Memory B cell (primary cell): ENCODE measurements at regions not wholly inside any gene's neighbourhood (a gene's known extent, or its start where the extent isn't known, plus 50 kb on each side); places are given as distances from the start of the nearest gene placed in this dataset.

Experiments
- ATAC-seq: fragments of 150-1000 bp; cut with Tn5 transposase; 2 replicates; pipeline ENCODE4 v1.10.0; 2021; ENCODE audit warnings: low read depth, mild to moderate bottlenecking, moderate library complexity
- DNase-seq, 2 donors: peaks; one replicate each; pipeline ENCODE4 v3.0.0; 2022; ENCODE audit warnings: low spot score in 2 of 2
- H3K27ac Mint-ChIP-seq: one replicate; pipeline ENCODE4 v1.8.0; 2022; ENCODE audit warnings: mild to moderate bottlenecking, moderate library complexity, mixed read lengths
- H3K27me3 Mint-ChIP-seq: one replicate; pipeline ENCODE4 v1.8.0; 2022; ENCODE audit warnings: mixed read lengths
- H3K36me3 Mint-ChIP-seq: one replicate; pipeline ENCODE4 v1.8.0; 2022; ENCODE audit warnings: mild to moderate bottlenecking, mixed read lengths
- H3K4me1 Mint-ChIP-seq: one replicate; pipeline ENCODE4 v1.8.0; 2022; ENCODE audit warnings: mixed read lengths
- H3K4me3 Mint-ChIP-seq: one replicate; pipeline ENCODE4 v1.8.0; 2022; ENCODE audit warnings: mild to moderate bottlenecking, moderate library complexity, mixed read lengths
- H3K9me3 Mint-ChIP-seq: one replicate; pipeline ENCODE4 v1.8.0; 2022; ENCODE audit warnings: mixed read lengths

DNA sequence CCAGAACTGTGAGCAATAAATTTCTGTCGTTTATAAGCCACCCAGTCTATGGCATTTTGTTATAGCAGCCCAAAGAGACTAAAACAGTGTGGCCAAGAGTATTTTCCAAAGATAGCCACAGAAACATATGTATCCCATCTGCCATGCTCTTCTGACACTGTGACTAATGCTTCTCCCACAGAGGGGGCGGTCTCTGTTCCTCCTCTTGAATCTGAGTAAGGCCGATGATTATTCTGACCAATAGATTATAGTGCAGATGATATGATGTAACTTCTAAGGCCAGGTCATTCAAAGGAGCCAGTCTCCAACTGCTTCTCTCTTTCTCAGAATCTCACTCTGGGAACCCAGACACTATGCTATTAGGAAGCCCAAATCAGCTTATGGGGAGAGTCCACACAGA, 570.7 kb downstream of the BCOR start:
- Mint-ChIP-seq H3K27me3 (peaks cover 10% of the 10 kb centered on the region), H3K4me1 (no peaks in the 10 kb centered on the region), H3K36me3 (no peaks in the 10 kb centered on the region), H3K27ac (no peak overlapping the region), H3K9me3 (no peaks in the 10 kb centered on the region), H3K4me3 (no peak overlapping the region)
- DNase-seq (no peak), ATAC-seq (no peak)

GRCh38 chrX:39528161-39528916, 569.4 kb downstream of the BCOR start:
- Mint-ChIP-seq H3K4me1 (no peaks in the 10 kb centered on the region), H3K27ac (no peak overlapping the region), H3K9me3 (no peaks in the 10 kb centered on the region), H3K27me3 (peaks cover 10% of the 10 kb centered on the region), H3K36me3 (no peaks in the 10 kb centered on the region), H3K4me3 (no peak overlapping the region)
- DNase-seq (no peak), ATAC-seq (no peak)

DNA sequence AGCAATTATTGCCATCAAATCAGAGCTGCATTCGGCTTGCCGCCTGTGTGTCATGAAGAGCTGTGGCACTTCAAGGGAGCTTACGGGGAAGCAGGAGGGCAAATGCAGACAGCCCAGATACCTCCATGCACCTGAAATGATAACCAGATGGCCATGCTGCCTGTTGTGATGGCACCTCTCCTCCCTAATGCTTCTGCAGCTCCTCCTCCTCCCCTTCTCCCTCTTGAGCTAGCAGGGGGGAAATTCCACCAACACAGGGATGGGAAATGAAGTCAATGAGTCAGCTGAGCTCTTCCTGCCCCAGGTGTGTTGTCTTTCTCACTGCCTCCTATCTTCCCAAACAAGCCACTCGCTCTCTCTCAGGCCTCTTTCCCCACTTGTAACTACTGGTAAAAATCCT, 565.0 kb downstream of the BCOR start:
- peaks cover 20% of the 10 kb centered on the region for H3K27me3 Mint-ChIP-seq
- ATAC-seq = no peak
- no peak for DNase-seq
- no peak overlapping the region for H3K27ac Mint-ChIP-seq
- peaks cover 2% of the 10 kb centered on the region for H3K9me3 Mint-ChIP-seq
- H3K4me3 Mint-ChIP-seq = no peak overlapping the region
- H3K4me1 Mint-ChIP-seq = no peaks in the 10 kb centered on the region
- no peaks in the 10 kb centered on the region for H3K36me3 Mint-ChIP-seq

DNA sequence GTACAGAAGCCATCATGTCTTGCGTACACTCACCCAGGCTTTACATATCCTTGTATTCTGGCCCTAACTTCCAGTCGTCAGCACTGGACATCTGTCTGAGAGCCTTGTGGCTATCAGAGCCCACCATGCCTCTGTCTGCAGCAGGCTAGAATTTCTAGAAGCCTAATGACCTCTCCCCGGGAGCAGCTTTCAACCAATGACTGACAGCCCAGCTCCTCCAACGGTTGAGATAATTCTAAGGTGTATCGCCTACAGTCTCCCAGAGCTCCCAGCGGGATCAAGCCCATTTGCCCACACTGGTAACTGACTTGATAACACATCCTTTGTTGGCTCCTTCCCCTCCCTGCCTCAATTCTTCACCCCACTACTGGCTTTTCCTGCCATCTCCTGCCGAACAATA, 562.8 kb downstream of the BCOR start:
- ATAC-seq (no peak), DNase-seq (no peak)
- Mint-ChIP-seq H3K4me1 (no peaks in the 10 kb centered on the region), H3K36me3 (no peaks in the 10 kb centered on the region), H3K4me3 (no peak overlapping the region), H3K27me3 (peaks cover 20% of the 10 kb centered on the region), H3K9me3 (peaks cover 2% of the 10 kb centered on the region), H3K27ac (no peak overlapping the region)

- ATAC-seq (no peak), DNase-seq (no peak)
- Mint-ChIP-seq H3K4me1 (no peaks in the 10 kb centered on the region), H3K27ac (no peak overlapping the region), H3K4me3 (no peak overlapping the region), H3K9me3 (peaks cover 2% of the 10 kb centered on the region), H3K36me3 (no peaks in the 10 kb centered on the region), H3K27me3 (peaks cover 20% of the 10 kb centered on the region)
These were observed 561.5 kb downstream of the BCOR start for GRCh38 chrX:39536211-39536610.

GRCh38 chrX:39541881-39542280, 555.9 kb downstream of the BCOR start:
- ATAC-seq (no peak), DNase-seq (no peak)
- no peak overlapping the region for H3K4me3 Mint-ChIP-seq
- H3K27ac Mint-ChIP-seq = no peak overlapping the region
- H3K27me3 Mint-ChIP-seq = peaks cover 14% of the 10 kb centered on the region
- no peaks in the 10 kb centered on the region for H3K4me1 Mint-ChIP-seq
- peaks cover 12% of the 10 kb centered on the region for H3K9me3 Mint-ChIP-seq
- peaks cover 4% of the 10 kb centered on the region for H3K36me3 Mint-ChIP-seq

- Mint-ChIP-seq H3K36me3 (peaks cover 4% of the 10 kb centered on the region), H3K4me3 (no peak overlapping the region), H3K4me1 (no peaks in the 10 kb centered on the region), H3K27me3 (peaks cover 11% of the 10 kb centered on the region), H3K27ac (no peak overlapping the region), H3K9me3 (peaks cover 12% of the 10 kb centered on the region)
- no peak for DNase-seq
- no peak for ATAC-seq
These were observed 555.4 kb downstream of the BCOR start for GRCh38 chrX:39542316-39542715.

DNA sequence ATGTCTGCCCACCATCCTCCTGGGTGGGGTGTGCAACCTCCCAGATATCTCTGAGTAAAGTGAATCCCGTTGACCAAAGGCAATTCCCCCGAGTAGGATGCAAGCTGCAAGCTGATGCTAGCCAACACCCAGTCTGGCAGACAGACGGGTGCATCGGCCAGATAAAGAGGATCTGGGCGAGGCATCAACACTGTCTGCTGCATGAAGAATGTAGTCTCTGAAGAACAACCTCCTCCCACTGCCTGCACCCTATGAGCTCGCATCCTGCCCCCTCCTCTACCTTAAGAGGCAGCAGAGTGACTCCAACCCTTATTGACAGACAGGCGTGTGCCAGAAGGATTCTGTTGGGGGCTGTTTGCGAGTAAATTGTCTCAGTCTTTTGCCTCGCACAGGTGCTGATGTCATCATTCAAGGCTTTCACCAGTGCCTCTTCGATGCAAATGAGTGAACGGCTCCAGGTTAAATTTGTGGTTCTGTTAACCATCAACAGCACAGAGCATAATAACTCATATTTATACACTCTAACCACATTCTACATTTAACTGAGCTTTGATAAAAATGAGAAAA, 546.9 kb downstream of the BCOR start:
- DNase-seq = no peak
- H3K27me3 Mint-ChIP-seq = peaks cover 4% of the 10 kb centered on the region
- ATAC-seq = no peak
- peaks cover 1% of the 10 kb centered on the region for H3K9me3 Mint-ChIP-seq
- no peak overlapping the region for H3K27ac Mint-ChIP-seq
- H3K4me1 Mint-ChIP-seq = no peaks in the 10 kb centered on the region
- H3K36me3 Mint-ChIP-seq = no peaks in the 10 kb centered on the region
- no peak overlapping the region for H3K4me3 Mint-ChIP-seq

DNA sequence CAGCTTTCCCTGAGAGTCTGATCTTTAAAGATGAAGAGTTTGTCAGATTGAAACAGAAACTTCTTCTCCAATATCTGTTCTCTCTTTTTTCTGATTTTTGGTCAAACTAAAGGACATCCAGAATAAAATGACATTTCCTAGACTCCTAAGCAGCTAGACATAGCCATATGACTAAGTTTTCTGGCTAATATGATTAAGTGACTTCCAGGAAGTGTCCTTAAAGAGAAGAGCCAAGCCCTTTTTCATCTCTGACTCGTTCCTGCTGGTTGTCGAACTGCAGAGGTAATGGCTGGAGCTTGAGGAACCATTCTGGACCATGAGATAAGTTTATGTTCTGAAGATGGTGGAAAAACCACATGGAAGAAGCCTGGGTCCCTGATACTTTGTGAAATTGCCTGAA, 546.0 kb downstream of the BCOR start:
- DNase-seq (no peak), ATAC-seq (no peak)
- H3K4me3 Mint-ChIP-seq = no peak overlapping the region
- H3K4me1 Mint-ChIP-seq = no peaks in the 10 kb centered on the region
- H3K36me3 Mint-ChIP-seq = no peaks in the 10 kb centered on the region
- H3K9me3 Mint-ChIP-seq = peaks cover 1% of the 10 kb centered on the region
- H3K27me3 Mint-ChIP-seq = peaks cover 4% of the 10 kb centered on the region
- no peak overlapping the region for H3K27ac Mint-ChIP-seq

DNA sequence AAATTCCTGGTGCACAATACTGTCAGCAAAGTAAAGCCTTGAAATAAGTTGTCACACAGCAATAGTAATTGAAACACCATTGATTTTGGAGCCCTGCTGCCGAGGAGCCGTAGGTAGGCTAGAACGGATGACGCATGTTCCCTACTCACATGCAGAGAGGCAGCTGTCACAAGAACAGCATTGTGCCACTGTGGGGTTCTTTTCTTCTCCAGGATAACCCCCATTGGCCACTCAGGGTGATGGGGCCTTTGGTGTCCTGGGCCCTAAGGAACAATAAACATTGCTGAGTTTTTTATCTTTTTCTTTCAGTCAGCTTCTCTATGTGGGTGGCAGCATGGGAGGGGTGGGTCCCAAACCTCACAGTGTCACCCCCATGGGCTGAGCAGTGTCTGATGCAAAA, 542.3 kb downstream of the BCOR start:
- Mint-ChIP-seq H3K4me3 (no peak overlapping the region), H3K27ac (no peak overlapping the region), H3K27me3 (peaks cover 7% of the 10 kb centered on the region), H3K4me1 (no peaks in the 10 kb centered on the region), H3K9me3 (peaks cover 1% of the 10 kb centered on the region), H3K36me3 (no peaks in the 10 kb centered on the region)
- ATAC-seq (no peak), DNase-seq (no peak)

DNA sequence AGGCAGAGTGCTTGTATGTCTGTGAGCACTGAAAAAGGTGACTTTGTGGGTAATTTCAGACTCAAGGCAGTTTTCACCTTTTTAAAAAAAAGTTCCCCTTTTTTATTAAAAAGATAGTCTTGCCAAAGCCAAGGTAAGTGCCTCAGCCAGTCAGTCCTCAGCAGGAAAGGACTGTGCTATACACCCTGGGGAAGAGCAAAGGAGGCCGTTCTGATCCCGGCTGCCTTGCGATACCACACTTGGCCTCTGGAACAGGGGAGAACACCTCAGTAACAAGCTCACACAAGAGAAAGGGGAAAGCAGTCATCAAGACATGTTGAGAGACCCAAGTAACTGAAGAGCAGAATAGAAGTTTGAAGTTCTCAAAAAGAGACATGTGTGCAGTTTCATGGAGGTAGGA, 541.7 kb downstream of the BCOR start:
- Mint-ChIP-seq H3K27me3 (peaks cover 7% of the 10 kb centered on the region), H3K27ac (no peak overlapping the region)

GRCh38 chrX:39559229-39559628, 538.5 kb downstream of the BCOR start:
- DNase-seq = no peak
- H3K27ac Mint-ChIP-seq = no peak overlapping the region
- no peaks in the 10 kb centered on the region for H3K9me3 Mint-ChIP-seq
- H3K36me3 Mint-ChIP-seq = no peaks in the 10 kb centered on the region
- peaks cover 2% of the 10 kb centered on the region for H3K27me3 Mint-ChIP-seq
- H3K4me1 Mint-ChIP-seq = peaks cover 12% of the 10 kb centered on the region
- no peak overlapping the region for H3K4me3 Mint-ChIP-seq
- ATAC-seq = no peak

More for the DNA sequence above, 541.7 kb downstream of the BCOR start:
- H3K4me1 Mint-ChIP-seq = no peaks in the 10 kb centered on the region
- no peak overlapping the region for H3K4me3 Mint-ChIP-seq
- H3K9me3 Mint-ChIP-seq = peaks cover 1% of the 10 kb centered on the region
- DNase-seq (no peak), ATAC-seq (no peak)
- H3K36me3 Mint-ChIP-seq = no peaks in the 10 kb centered on the region

DNA sequence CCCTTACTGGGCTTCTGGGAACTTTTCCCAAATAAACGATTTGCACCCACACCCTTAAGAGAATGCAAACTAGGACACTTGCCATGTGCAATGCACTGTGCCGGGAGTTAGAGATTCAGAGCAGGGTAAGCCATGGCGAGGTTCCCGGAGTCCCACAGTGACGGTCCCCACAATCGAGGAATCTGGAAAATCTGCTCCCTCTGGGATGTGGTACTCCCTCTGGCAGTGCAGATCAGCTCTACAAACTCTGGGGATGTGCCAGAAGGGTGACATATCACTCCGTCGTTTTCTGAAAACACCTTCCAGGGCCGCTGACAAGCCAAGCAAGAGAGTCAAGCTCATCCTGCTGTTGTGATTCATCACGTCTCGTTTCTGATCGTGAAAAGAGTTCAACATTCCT, 537.5 kb downstream of the BCOR start:
- Mint-ChIP-seq H3K4me1 (peaks cover 12% of the 10 kb centered on the region), H3K36me3 (no peaks in the 10 kb centered on the region), H3K9me3 (no peaks in the 10 kb centered on the region), H3K27me3 (peaks cover 2% of the 10 kb centered on the region), H3K27ac (no peak overlapping the region), H3K4me3 (no peak overlapping the region)
- ATAC-seq = no peak
- no peak for DNase-seq

DNA sequence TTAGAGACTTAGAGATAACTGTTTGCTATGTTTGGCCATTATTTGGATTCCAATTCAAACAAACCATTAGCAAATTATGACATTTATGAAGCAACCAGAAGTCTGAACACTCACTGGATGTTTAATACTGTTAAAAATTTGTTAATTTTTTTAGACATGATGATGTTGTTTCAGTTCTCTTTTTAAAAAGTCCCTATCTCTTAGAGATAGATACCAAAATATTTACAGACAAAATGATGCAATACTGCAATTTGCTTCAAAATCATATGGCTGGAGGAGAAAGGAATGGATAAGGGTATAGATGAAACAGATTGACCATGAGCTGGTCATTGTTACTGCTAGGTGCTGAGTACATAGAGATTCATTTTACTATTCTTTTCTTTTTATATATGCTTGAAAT, 534.6 kb downstream of the BCOR start:
- DNase-seq (no peak), ATAC-seq (peak; percentile 64)
- H3K9me3 Mint-ChIP-seq = peaks cover 2% of the 10 kb centered on the region
- peaks cover 4% of the 10 kb centered on the region for H3K36me3 Mint-ChIP-seq
- peak overlapping the region; percentile 82 for H3K27ac Mint-ChIP-seq
- H3K4me3 Mint-ChIP-seq = no peak overlapping the region
- H3K4me1 Mint-ChIP-seq = peaks cover 12% of the 10 kb centered on the region
- peaks cover 2% of the 10 kb centered on the region for H3K27me3 Mint-ChIP-seq

DNA sequence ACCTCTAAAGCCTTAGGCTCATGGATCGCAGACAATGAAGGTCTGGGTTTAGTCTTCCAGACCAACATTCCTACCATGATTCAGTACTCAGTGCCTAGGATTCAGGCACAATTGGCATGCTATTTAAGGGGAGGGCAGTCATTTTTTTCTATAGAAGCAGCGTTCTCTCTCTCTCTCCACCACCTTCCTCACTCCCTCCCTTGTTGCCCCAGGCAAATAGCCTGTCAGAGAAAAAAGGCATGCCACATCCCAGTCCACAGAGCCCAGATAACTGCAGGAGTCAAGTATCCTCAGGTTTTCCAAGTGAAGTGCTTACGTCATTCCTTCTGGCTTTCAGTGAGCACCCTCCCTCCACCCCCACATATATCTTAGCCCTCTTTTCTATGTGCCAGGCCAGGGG, 533.0 kb downstream of the BCOR start:
- Mint-ChIP-seq H3K27me3 (peaks cover 2% of the 10 kb centered on the region), H3K4me1 (peaks cover 12% of the 10 kb centered on the region), H3K9me3 (peaks cover 2% of the 10 kb centered on the region), H3K36me3 (peaks cover 4% of the 10 kb centered on the region), H3K4me3 (no peak overlapping the region), H3K27ac (no peak overlapping the region)
- ATAC-seq (no peak), DNase-seq (no peak)
